Heart left ventricle (tissue), 16 donors: ENCODE measurements at regions not wholly inside any gene's neighbourhood (a gene's known extent, or its start where the extent isn't known, plus 50 kb on each side); places are given as distances from the start of the nearest gene placed in this dataset.
A peak's percentile ranks its signal among the peaks of the same experiment; 100 is the strongest.

Experiments used
- ATAC-seq, 4 donors: fragments of 200-7000 bp; cut with Tn5 transposase; one replicate each; pipeline ENCODE4 v1.9.1; 2020 to 2022; ENCODE audit warnings: moderate library complexity in 4 of 4, mild to moderate bottlenecking in 3 of 4, moderate number of reproducible peaks in 1 of 4
- DNase-seq, 5 donors: peaks; one replicate each; pipeline ENCODE4 v3.0.0-alpha.2; 2020
- H3K27ac ChIP-seq, 12 donors: fragments of 200-600 bp; sonication (generic) in 4 of 12; one replicate each; pipeline versions ENCODE4 v1.5.0 to v1.8.0; 2016 to 2022; ENCODE audit warnings: mild to moderate bottlenecking in 2 of 12
- H3K27me3 ChIP-seq, 9 donors: fragments of 200-600 bp; sonication (generic) in 2 of 9; one replicate each; pipeline versions ENCODE4 v1.5.1 to v1.8.0; 2016 to 2022; ENCODE audit warnings: mild to moderate bottlenecking in 3 of 9
- H3K36me3 ChIP-seq, 9 donors: fragments of 200-600 bp; sonication (generic) in 2 of 9; one replicate each; pipeline versions ENCODE4 v1.5.0 to v1.8.0; 2018 to 2022; ENCODE audit warnings: mild to moderate bottlenecking in 2 of 9
- H3K4me1 ChIP-seq, 12 donors: fragments of 200-600 bp; sonication (generic) in 4 of 12; one replicate each; pipeline versions ENCODE4 v1.5.0 to v1.8.0; 2016 to 2022; ENCODE audit warnings: mild to moderate bottlenecking in 3 of 12
- H3K4me3 ChIP-seq, 12 donors: fragments of 200-600 bp; sonication (generic) in 4 of 12; one replicate each; pipeline versions ENCODE4 v1.5.0 to v1.8.0; 2017 to 2022; ENCODE audit warnings: mild to moderate bottlenecking in 9 of 12, moderate library complexity in 4 of 12
- H3K9me3 ChIP-seq, 12 donors: fragments of 200-600 bp; sonication (generic) in 4 of 12; one replicate each; pipeline versions ENCODE4 v1.5.0 to v1.8.0; 2016 to 2022; ENCODE audit warnings: mild to moderate bottlenecking in 1 of 12
- CTCF ChIP-seq, 12 donors: fragments of 200-600 bp; sonication (generic) in 4 of 12; IDR thresholded peaks; one replicate each; pipeline versions ENCODE4 v1.5.0 to v1.8.0; 2018 to 2022; ENCODE audit warnings: antibody characterized with exemption in 12 of 12, mild to moderate bottlenecking in 5 of 12
- POLR2A ChIP-seq, 2 donors: fragments of 450-650 bp; IDR thresholded peaks; one replicate each; pipeline ENCODE4 v1.6.1; 2017; ENCODE audit warnings: antibody characterized with exemption in 2 of 2, mild to moderate bottlenecking in 2 of 2, moderate library complexity in 2 of 2
- WGBS, 4 donors: extraction: QIAGEN DNeasy Blood & Tissue Kit in 2 of 4; methylation state at CpG; one replicate each; pipeline versions ENCODE4 v1.1.5 to v1.1.7; 2013 to 2018; 5-methylcytosine and 5-hydroxymethylcytosine counted together
- intact Hi-C, 10 donors: fragments of 100-400 bp; cut with DNase I; formaldehyde crosslinking; loops; one replicate each; pipeline versions ENCODE4 v1.11.1 to v1.14.2; 2022
- donor health status: ischemic (EF 13 %, LVEDD 7.1; RV severe dilation, severe dysfunction).
- donor health status: healthy with polysubstance abuse.
- donor health status: DM: no; HTN: yes; CAD: no.
- donor health status: DM: no; HTN: no; CAD: no.
- donor health status: ischemic (EF 25% LVEDD 6.9; RV normal size, moderate dysfunction).
- donor health status: ischemic (EF 25% LVEDD 5.7; RV mildly dilated, moderate dysfunction).
- donor health status: healthy.
- donor health status: DM: yes; HTN: yes; CAD: no.
- donor health status: ischemic (EF 35%, LVEDD 5.7; RV mildly dilated, moderate dysfunction).
- donor health status: nonischemic (EF 11% LVEDD 7.7; RV severe dilation, severe dysfunction).
- donor health status: DM: yes; HTN: yes; CAD: no.
- donor health status: PGD.
- donor health status: ischemic (EF 29% LVEDD 5.4; RV normal size, mild dysfunction).
- donor health status: nonischemic (EF 23%, LVEDD 6.1; RV moderate dilation, normal function).

- TF ChIP-seq POLR2A (IDR thresholded peaks at IDR 0.05) = no peak
- TF ChIP-seq CTCF (IDR thresholded peaks at IDR 0.05) = no peak
- H3K4me1 ChIP-seq = no peaks in the 10 kb centered on the region
- WGBS, 4 donors = 54 to 72% (median 64%) methylated on average over 4 of the region's 4 CpGs
- ATAC-seq = no peak
- H3K36me3 ChIP-seq = no peaks in the 10 kb centered on the region
- H3K27ac ChIP-seq = no peak overlapping the region
- DNase-seq = no peak
- no peak overlapping the region for H3K4me3 ChIP-seq
- H3K27me3 ChIP-seq = no peaks in the 10 kb centered on the region
- intact Hi-C loops = no loop called here
- H3K9me3 ChIP-seq = peaks cover 0 to 5% (median 0%) of the 10 kb centered on the region in 12 donors
These were observed 450.2 kb downstream of the CDH26 start for GRCh38 chr20:60408435-60408834.

GRCh38 chr20:60410618-60411264 is 452.5 kb downstream of the CDH26 start:
- DNase-seq (no peak), ATAC-seq (no peak)
- H3K9me3 ChIP-seq = peaks cover 0 to 5% (median 0%) of the 10 kb centered on the region in 12 donors
- no peaks in the 10 kb centered on the region for H3K4me1 ChIP-seq
- H3K27me3 ChIP-seq = no peaks in the 10 kb centered on the region
- no peak overlapping the region for H3K27ac ChIP-seq
- TF ChIP-seq CTCF (IDR thresholded peaks at IDR 0.05) (no peak), POLR2A (IDR thresholded peaks at IDR 0.05) (no peak)
- intact Hi-C loops = no loop called here
- H3K4me3 ChIP-seq = no peak overlapping the region
- 76 to 85% (median 79%) methylated on average over 7 of the region's 7 CpGs for WGBS, 4 donors
- no peaks in the 10 kb centered on the region for H3K36me3 ChIP-seq

GRCh38 chr20:60411813-60412212 is 453.6 kb downstream of the CDH26 start:
- TF ChIP-seq POLR2A (IDR thresholded peaks at IDR 0.05) (no peak), CTCF (IDR thresholded peaks at IDR 0.05) (no peak)
- intact Hi-C loops = no loop called here
- Histone ChIP-seq H3K27me3 (no peaks in the 10 kb centered on the region), H3K36me3 (no peaks in the 10 kb centered on the region), H3K9me3 (peaks cover 0 to 5% (median 0%) of the 10 kb centered on the region in 12 donors), H3K4me3 (no peak overlapping the region), H3K27ac (no peak overlapping the region), H3K4me1 (no peaks in the 10 kb centered on the region)
- no peak for ATAC-seq
- no peak for DNase-seq
- WGBS, 4 donors = 91 to 96% (median 93%) methylated on average over 8 of the region's 8 CpGs

GRCh38 chr20:60420676-60421229 is 462.5 kb downstream of the CDH26 start:
- H3K36me3 ChIP-seq = no peaks in the 10 kb centered on the region
- H3K4me3 ChIP-seq = no peak overlapping the region
- no peaks in the 10 kb centered on the region for H3K4me1 ChIP-seq
- peak in 3 of 4 donors; percentile 7 to 88 (median 70) for ATAC-seq
- 50 to 65% (median 63%) methylated on average over 5 of the region's 5 CpGs for WGBS, 4 donors
- DNase-seq = no peak
- peaks cover 0 to 3% (median 0%) of the 10 kb centered on the region in 12 donors for H3K9me3 ChIP-seq
- H3K27ac ChIP-seq = no peak overlapping the region
- intact Hi-C loops = no loop called here
- H3K27me3 ChIP-seq = no peaks in the 10 kb centered on the region
- TF ChIP-seq POLR2A (IDR thresholded peaks at IDR 0.05) (no peak), CTCF (IDR thresholded peaks at IDR 0.05) (no peak)
